NCI-H82 treated with DMSO at 0.1 percent for 48 hours (cell line): ENCODE measurements at regions not wholly inside any gene's neighbourhood (a gene's known extent, or its start where the extent isn't known, plus 50 kb on each side); places are given as distances from the start of the nearest gene placed in this dataset.

Experiments
- DNase-seq: peaks from one replicate; lab custom pipeline; 2025; ENCODE audit not compliant: unreplicated experiment; lab: John Stamatoyannopoulos, UW

- no peak for DNase-seq
These were observed 137.8 kb upstream of the SPACA1 start for GRCh38 chr6:87909849-87910248.

DNA sequence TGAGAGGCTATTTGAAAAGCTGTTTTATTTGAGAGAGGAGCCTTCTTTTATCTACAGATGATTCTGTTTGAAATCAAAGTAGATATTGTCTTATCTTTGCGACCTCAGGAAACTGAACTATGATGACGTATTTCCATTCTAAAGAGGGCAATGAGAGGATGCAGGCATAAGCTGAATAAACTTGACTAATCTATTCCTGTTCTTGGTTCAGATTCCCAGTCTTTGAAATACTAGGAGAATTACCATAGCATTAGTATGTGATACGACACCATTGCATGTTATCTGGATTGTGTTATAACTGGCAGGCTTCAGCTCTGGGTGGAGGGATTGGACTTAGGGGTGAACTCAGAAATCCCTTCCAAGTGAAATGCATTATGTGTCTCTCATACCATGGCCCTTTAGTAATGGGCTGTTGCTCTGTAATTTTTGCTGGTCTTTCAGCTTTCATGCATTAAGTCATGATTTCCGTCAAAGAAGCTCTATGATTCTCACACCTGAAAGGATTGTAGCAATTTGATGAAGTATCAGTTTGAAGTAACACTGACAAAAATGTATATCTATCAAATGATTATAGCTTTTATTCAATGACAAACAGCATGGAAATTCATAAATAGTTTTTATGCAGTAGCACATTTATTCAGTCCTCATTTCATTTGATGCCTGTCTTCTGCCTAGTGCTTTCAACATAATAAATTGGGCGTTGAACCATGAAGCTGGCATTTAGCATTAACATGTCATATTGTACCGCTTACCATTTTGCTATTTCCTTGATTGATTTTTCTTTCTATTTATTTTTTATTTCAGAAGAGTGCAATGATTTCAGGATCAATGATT, 138.4 kb upstream of the SPACA1 start:
- no peak for DNase-seq

DNA sequence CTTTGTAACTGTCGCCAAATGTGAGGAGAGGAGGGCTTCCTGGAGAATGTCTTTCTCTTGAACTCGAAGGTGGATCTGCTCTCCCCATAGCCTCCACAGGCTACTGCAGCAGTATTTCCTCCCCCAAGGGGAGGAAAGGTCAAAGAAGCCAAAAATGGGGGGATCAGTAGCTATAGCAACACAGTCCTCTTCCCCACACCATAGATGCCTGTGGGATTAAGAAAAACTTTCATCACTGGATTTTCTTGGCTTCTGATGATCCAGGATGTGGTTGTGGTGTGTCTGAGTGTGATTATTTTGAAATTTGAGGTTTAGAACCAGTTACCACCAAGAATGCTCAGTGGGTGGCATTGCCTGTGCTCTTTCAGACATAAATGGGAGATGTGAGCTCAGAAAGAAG, 140.1 kb upstream of the SPACA1 start:
- no peak for DNase-seq

DNA sequence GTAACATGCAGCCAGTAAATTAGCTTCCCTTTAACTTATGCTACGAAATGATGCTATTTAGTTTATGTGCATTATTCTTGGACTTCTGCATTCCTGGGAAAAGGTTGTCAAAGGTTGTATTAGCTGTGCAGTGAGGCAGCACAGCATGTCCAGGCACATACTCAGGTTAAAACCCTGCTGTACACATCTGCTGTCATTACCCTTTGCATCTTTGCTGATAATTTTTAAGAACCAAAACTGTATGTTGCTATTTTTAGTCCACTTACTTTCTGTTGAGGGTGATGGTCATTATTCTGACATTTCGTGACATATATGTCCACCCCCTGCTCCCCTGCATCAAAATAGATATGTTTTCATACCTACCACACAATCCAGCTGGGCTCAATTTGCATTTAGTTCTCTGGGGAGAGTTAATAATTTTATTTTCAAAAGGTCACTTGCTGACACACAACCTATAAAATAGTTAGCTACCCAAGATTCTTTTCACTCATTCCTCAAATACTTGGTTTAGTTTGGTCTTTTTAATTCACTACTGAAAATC, 142.5 kb upstream of the SPACA1 start:
- DNase-seq: no peak

GRCh38 chr6:87904011-87904410, 143.6 kb upstream of the SPACA1 start:
- no peak for DNase-seq

- DNase-seq: no peak
These were observed 144.3 kb upstream of the SPACA1 start for GRCh38 chr6:87903323-87903722.

DNA sequence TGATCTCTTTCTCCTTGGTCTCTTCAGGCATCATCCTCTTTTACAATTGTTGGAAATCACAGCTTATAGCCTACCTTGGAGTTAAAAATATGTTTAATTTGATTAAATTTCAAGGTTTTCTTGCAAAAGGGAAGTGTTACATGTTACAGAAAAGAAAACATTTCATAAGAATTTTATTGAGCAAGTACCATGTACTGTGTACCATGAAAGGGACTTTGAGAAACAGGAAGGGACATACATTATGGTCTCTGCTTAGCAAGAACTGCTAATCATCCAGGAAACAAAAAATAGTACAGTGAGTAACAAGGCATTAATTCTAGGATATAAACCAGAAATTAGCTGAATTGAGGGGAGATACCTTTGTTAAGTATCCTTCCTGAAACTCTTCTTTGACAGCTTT, 145.3 kb upstream of the SPACA1 start:
- DNase-seq: no peak

GRCh38 chr6:87901613-87902012, 146.0 kb upstream of the SPACA1 start:
- no peak for DNase-seq

DNA sequence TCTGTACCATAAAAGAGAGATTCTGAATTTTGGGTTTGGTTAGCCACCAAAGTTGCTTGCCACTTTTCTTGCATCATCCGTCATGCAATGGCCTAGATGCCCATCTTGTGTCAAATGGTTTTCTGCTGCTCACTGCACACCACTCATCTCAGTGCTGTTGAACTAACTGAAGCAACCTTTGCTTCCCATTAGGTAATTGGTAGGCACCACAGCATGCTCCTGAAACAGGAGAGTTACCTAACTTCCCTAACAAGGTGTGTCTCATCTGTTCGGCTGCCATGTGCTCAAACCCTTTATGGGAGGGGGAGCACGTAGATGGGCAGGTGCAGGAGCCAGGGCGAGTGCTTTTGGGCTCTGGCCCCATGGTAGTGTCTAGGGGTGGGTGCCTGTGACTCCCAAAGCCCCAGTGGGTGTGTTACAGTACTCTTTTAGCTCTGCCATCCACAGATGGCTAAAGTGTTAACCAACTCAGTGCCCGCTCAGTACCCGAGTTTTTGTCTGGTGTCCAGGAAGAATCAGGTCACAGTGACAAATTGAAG, 147.4 kb upstream of the SPACA1 start:
- DNase-seq: no peak

- no peak for DNase-seq
These were observed 148.0 kb upstream of the SPACA1 start for GRCh38 chr6:87899499-87900147.

DNA sequence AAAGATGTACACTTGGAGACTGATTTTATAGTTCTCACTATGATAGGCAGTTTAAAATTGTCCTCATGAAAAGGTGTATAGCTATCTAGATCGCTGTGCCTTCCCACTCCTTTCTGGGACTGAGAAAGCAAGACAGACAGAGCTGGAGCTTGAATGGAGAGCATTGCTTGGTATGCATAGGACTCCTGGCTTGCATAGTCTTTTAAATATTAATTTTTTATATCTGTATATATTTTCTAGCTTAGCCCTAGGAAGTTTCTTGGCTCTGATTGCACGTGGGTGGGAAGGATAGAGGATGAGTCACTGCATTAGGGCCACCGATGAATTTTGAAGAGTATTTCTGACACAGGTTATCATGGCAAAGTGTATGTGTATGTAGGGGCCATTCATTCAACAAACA, 150.0 kb upstream of the SPACA1 start:
- DNase-seq: no peak

DNA sequence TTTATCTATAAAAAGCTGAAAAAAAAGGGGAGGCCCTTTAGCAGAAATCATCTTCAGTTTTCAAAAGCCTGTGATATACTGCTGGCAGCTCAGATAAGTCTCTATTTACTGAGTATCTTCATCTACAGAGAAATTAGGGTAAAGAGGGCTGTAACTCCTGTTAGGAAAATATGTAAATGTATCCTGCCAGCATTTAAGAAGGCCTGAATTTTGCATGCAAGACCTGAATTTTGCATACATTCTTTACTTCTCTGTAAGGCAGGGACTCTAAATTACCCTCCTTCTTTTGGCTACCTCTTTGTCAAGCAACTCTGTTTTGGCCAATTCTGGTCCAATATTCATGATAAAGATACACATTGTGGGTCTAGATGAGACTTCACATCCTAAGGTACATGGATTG, 150.6 kb upstream of the SPACA1 start:
- no peak for DNase-seq

DNA sequence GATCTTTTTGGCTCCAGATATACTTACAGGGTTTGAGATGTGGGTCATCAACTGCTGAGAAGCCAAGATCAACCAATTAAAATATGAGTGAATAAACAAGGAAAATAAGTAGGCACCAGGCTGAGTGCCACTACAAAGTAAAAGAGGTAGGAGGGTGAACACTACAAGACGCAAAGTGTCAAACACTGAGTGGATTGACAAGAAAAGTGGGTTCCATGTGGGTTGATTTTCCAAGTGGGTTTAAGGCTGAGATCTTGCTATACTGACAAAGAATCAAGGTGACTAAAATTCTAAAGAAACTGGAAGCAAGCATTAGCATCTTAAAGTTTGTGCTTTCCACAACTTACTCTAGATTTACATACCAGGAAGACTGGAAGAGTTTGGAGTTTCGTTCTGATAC, 160.4 kb upstream of the SPACA1 start:
- DNase-seq: no peak

DNA sequence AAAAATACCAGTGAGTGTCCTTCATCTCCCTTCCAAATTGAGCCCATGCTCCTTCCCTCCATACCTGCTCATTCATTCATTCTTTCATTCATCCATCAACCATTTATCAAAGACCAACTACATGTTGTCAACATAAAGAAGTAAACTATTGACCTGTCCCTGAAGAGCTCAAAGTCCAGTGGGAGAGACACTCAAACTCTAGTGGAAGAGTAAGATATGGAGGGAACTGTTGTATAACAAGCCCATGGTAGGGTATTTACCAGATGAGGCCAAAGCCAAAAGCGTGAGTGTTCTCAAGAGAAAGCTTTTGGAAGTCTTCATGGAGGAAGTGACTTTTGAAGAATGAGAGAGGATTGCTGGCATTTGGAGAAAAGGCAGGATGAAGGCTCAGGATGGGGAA, 163.4 kb upstream of the SPACA1 start:
- DNase-seq: no peak

DNA sequence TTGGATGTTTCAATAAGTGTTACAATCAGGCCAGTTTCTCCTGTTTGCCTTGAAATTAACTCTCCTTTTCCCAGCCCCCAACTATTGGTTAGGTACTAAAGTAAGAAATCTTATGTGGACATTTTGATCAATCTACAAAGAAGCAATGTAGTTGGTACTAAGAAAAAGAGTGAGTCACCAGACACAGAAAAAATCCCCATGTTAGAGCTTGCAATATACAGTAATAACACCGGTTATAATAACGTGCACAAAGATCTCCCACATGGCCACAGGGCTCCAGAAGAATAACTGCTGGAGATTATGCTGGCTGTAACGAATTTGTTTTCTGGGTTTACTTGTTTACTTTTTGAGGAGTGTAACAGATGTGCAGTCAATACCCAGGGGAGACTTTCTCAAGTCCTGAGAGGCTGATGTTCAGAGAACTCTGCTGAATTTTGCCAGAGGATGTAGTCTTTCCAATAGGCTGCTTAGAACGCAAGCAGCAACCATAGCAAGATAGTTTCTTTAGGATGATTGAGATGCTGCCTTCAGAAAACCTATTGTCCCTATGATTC, 166.2 kb upstream of the SPACA1 start:
- no peak for DNase-seq

- no peak for DNase-seq
These were observed 168.3 kb upstream of the SPACA1 start for GRCh38 chr6:87879132-87879861.

DNA sequence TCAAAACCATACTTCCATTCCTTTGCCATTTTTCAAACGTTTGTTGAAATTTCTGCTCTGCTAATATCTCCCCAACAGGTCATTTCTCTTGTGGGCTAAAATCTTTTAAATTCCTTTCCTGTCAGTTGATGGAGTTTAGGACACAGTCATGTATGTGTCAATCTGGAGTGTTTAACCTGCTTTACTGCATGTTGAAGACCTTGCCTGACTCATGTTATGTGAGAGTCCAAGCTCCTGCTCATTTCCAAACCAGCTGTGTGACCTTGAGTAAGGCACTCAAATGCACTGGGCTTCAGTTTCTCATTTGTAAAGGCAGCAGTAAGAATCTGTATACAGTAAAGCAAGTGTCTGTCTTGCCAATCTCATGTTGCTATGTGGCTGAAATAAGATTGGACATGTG, 171.9 kb upstream of the SPACA1 start:
- DNase-seq: no peak

- DNase-seq: no peak
These were observed 171.5 kb upstream of the AKIRIN2 start for GRCh38 chr6:87873556-87873955.

- DNase-seq: no peak
These were observed 168.5 kb upstream of the AKIRIN2 start for GRCh38 chr6:87870556-87870955.

DNA sequence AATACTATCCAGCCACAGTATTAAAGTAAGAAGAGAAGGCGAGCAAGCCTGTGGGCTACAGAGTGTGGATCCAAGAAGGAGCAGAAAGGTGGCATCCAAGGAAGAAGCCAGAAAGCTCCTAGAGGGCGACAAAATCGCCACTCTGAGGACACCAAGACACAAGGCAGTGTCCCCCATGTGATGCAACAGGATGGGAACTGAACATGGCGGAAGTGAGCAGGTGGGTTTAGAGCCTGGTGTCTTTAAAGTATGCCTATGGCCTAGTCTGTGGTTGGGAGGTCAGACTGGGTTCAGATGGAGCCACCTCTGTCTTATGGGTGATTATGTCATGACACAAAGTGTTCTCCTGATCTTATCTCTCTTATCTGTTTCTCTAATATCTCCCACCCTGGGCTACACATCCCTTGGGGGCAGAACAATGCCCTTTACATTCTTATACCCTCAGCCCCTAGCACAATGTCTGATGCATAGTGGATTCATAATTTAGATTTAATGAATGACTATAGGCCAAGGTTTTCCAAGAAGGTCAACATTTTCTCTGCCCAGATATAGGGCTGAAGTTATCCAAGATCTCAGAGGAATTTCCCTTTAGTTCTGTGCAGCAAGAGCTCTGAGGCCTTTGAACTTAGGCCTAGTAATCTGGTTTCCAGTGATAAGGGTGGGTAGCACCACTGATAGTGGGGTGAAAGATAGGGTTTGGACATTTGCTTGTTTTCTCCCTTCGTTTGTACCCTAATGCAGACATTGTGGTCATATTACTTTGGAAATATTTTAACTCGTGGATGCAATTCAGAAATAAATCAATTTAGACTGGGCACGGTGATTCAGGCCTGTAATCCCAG, 167.3 kb upstream of the AKIRIN2 start:
- no peak for DNase-seq
